ENCODE measurements at regions not wholly inside any gene's neighbourhood (a gene's known extent, or its start where the extent isn't known, plus 50 kb on each side); places are given as distances from the start of the nearest gene placed in this dataset.
"Not testable (repeated sequence)": the region's sequence is repeated elsewhere in the genome, so short reads cannot be mapped to it uniquely, and the experiment has no call there.

- DNase-seq (ENCODE audit: low spot score) = no peak
Measured at GRCh38 chr19:28701491-28701890, 511.5 kb downstream of the UQCRFS1 start.

GRCh38 chr19:28700176-28700575 is 512.8 kb downstream of the UQCRFS1 start:
- DNase-seq (ENCODE audit: low spot score) = no peak
- FAIRE-seq = peak; percentile 73

More at GRCh38 chr19:28701491-28701890, 511.5 kb downstream of the UQCRFS1 start:
- FAIRE-seq = no peak

- no peak for FAIRE-seq
- DNase-seq (ENCODE audit: low spot score) = no peak
Measured at GRCh38 chr19:28697308-28697707, 515.6 kb downstream of the UQCRFS1 start.

GRCh38 chr19:28694812-28695211 is 518.1 kb downstream of the UQCRFS1 start:
- FAIRE-seq = peak; percentile 53
- DNase-seq (ENCODE audit: low spot score) = no peak

GRCh38 chr19:28691683-28692082 is 521.3 kb downstream of the UQCRFS1 start:
- DNase-seq (ENCODE audit: low spot score) = no peak
- no peak for FAIRE-seq

GRCh38 chr19:28689464-28689863 is 523.5 kb downstream of the UQCRFS1 start:
- not testable (repeated sequence) for FAIRE-seq; DNase-seq (ENCODE audit: low spot score)

GRCh38 chr19:28687296-28687695 is 525.7 kb downstream of the UQCRFS1 start:
- DNase-seq (ENCODE audit: low spot score) (no peak), FAIRE-seq (no peak)

- DNase-seq (ENCODE audit: low spot score) = no peak
- no peak for FAIRE-seq
Measured at GRCh38 chr19:28686756-28687155, 526.2 kb downstream of the UQCRFS1 start.

- DNase-seq (ENCODE audit: low spot score) = no peak
- no peak for FAIRE-seq
Measured at GRCh38 chr19:28685802-28686201, 527.1 kb downstream of the UQCRFS1 start.

- DNase-seq (ENCODE audit: low spot score) = not testable (repeated sequence)
- FAIRE-seq = peak; percentile 66
Measured at GRCh38 chr19:28685077-28685476, 527.9 kb downstream of the UQCRFS1 start.

GRCh38 chr19:28680111-28680510 is 532.8 kb downstream of the UQCRFS1 start:
- FAIRE-seq (no peak), DNase-seq (ENCODE audit: low spot score) (no peak)

GRCh38 chr19:28670836-28671235 is 542.1 kb downstream of the UQCRFS1 start:
- no peak for FAIRE-seq

GRCh38 chr19:28669804-28670203 is 543.1 kb downstream of the UQCRFS1 start:
- DNase-seq (ENCODE audit: low spot score) = no peak
- FAIRE-seq = no peak

More at GRCh38 chr19:28670836-28671235, 542.1 kb downstream of the UQCRFS1 start:
- no peak for DNase-seq (ENCODE audit: low spot score)

GRCh38 chr19:28667348-28667977 is 545.5 kb downstream of the UQCRFS1 start:
- no peak for DNase-seq (ENCODE audit: low spot score)
- FAIRE-seq = peak; percentile 65

GRCh38 chr19:28665748-28666147 is 547.2 kb downstream of the UQCRFS1 start:
- peak; percentile 58 for FAIRE-seq
- DNase-seq (ENCODE audit: low spot score) = no peak

- DNase-seq (ENCODE audit: low spot score) (no peak), FAIRE-seq (no peak)
Measured at GRCh38 chr19:28656644-28657043, 556.3 kb downstream of the UQCRFS1 start.

GRCh38 chr19:28655054-28655453 is 557.9 kb downstream of the UQCRFS1 start:
- FAIRE-seq (peak; percentile 30), DNase-seq (ENCODE audit: low spot score) (no peak)

GRCh38 chr19:28652765-28653164 is 560.2 kb downstream of the UQCRFS1 start:
- peak; percentile 5 for FAIRE-seq
- DNase-seq (ENCODE audit: low spot score) = no peak

- FAIRE-seq (no peak), DNase-seq (ENCODE audit: low spot score) (no peak)
Measured at GRCh38 chr19:28646629-28647028, 566.3 kb downstream of the UQCRFS1 start.

GRCh38 chr19:28644169-28644775 is 568.7 kb downstream of the UQCRFS1 start:
- DNase-seq (ENCODE audit: low spot score) (no peak), FAIRE-seq (no peak)

- no peak for DNase-seq (ENCODE audit: low spot score)
- FAIRE-seq = no peak
Measured at GRCh38 chr19:28642787-28643683, 569.9 kb downstream of the UQCRFS1 start.

- FAIRE-seq (peak; percentile 78), DNase-seq (ENCODE audit: low spot score) (no peak)
Measured at GRCh38 chr19:28641395-28641794, 571.6 kb downstream of the UQCRFS1 start.

All from urothelium cell line (cell line).